Upper lobe of left lung (tissue), 4 donors: ENCODE measurements at regions not wholly inside any gene's neighbourhood (a gene's known extent, or its start where the extent isn't known, plus 50 kb on each side); places are given as distances from the start of the nearest gene placed in this dataset.
"Not testable (repeated sequence)": the region's sequence is repeated elsewhere in the genome, so short reads cannot be mapped to it uniquely, and the experiment has no call there.

Experiments
- EP300 ChIP-seq, 4 donors: sonication (generic); formaldehyde crosslinking; IDR thresholded peaks; one replicate each; pipeline ENCODE4 v1.5.1; 2017; ENCODE audit warnings: antibody characterized with exemption in 4 of 4, control low read depth in 2 of 4
- TF ChIP-seq, protein P1 (sequence below), 6 experiments: fragments of 450-650 bp in 4 of 6; fragments of 200-600 bp in 2 of 6; sonication (generic) in 2 of 6; IDR thresholded peaks; one replicate each; pipeline ENCODE4 v1.5.1; 2016 to 2019; ENCODE audit warnings: antibody characterized with exemption in 6 of 6

DNA sequence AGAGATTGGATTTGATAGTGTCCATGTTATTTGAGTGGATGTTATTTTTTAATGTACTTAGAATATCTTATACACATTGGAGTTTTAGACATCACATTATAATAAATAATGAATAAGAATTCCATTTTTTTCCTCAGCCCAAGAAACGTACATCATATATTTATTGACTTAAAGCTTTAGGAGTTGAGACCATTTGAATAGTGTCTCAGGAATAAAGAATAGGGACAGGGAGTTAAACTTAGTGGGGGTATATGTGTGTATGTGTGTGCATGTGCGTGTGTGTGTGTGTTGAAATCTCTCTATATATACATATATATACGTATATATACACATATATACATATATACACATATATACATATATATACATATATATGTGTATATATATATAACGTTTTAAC, 542.9 kb upstream of the CHD1 start:
- TF ChIP-seq, protein P1, sequence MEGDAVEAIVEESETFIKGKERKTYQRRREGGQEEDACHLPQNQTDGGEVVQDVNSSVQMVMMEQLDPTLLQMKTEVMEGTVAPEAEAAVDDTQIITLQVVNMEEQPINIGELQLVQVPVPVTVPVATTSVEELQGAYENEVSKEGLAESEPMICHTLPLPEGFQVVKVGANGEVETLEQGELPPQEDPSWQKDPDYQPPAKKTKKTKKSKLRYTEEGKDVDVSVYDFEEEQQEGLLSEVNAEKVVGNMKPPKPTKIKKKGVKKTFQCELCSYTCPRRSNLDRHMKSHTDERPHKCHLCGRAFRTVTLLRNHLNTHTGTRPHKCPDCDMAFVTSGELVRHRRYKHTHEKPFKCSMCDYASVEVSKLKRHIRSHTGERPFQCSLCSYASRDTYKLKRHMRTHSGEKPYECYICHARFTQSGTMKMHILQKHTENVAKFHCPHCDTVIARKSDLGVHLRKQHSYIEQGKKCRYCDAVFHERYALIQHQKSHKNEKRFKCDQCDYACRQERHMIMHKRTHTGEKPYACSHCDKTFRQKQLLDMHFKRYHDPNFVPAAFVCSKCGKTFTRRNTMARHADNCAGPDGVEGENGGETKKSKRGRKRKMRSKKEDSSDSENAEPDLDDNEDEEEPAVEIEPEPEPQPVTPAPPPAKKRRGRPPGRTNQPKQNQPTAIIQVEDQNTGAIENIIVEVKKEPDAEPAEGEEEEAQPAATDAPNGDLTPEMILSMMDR (IDR thresholded peaks at IDR 0.05): not testable (repeated sequence)
- not testable (repeated sequence) for TF ChIP-seq EP300 (IDR thresholded peaks at IDR 0.05)
